ENCODE measurements at regions not wholly inside any gene's neighbourhood (a gene's known extent, or its start where the extent isn't known, plus 50 kb on each side); places are given as distances from the start of the nearest gene placed in this dataset.

GRCh38 chr5:158553195-158553961 is 546.3 kb downstream of the EBF1 start:
- DNase-seq (ENCODE audit: low read depth), result no peak

- DNase-seq (ENCODE audit: low read depth), result no peak
Observed at GRCh38 chr5:158552241-158552640, 547.5 kb downstream of the EBF1 start.

- no peak for DNase-seq (ENCODE audit: low read depth)
Observed at GRCh38 chr5:158549311-158549710, 550.4 kb downstream of the EBF1 start.

GRCh38 chr5:158546748-158547147 is 553.0 kb downstream of the EBF1 start:
- DNase-seq (ENCODE audit: low read depth), result no peak

- no peak for DNase-seq (ENCODE audit: low read depth)
Observed at GRCh38 chr5:158545949-158546530, 553.7 kb downstream of the EBF1 start.

GRCh38 chr5:158544388-158545339 is 555.1 kb downstream of the EBF1 start:
- no peak for DNase-seq (ENCODE audit: low read depth)

- DNase-seq (ENCODE audit: low read depth), result peak; percentile 47
Observed at GRCh38 chr5:158543539-158544387, 556.0 kb downstream of the EBF1 start.

GRCh38 chr5:158541536-158542297 is 558.0 kb downstream of the EBF1 start:
- no peak for DNase-seq (ENCODE audit: low read depth)

GRCh38 chr5:158538506-158539074 is 561.1 kb downstream of the EBF1 start:
- DNase-seq (ENCODE audit: low read depth), result no peak

GRCh38 chr5:158537366-158537765 is 562.4 kb downstream of the EBF1 start:
- DNase-seq (ENCODE audit: low read depth), result no peak

- no peak for DNase-seq (ENCODE audit: low read depth)
Observed at GRCh38 chr5:158534203-158534602, 565.5 kb downstream of the EBF1 start.

GRCh38 chr5:158532739-158533138 is 567.0 kb downstream of the EBF1 start:
- DNase-seq (ENCODE audit: low read depth), result no peak

GRCh38 chr5:158531860-158532259 is 567.9 kb downstream of the EBF1 start:
- no peak for DNase-seq (ENCODE audit: low read depth)

GRCh38 chr5:158530115-158530514 is 569.6 kb downstream of the EBF1 start:
- DNase-seq (ENCODE audit: low read depth), result no peak

GRCh38 chr5:158529454-158529853 is 570.3 kb downstream of the EBF1 start:
- no peak for DNase-seq (ENCODE audit: low read depth)

- no peak for DNase-seq (ENCODE audit: low read depth)
Observed at GRCh38 chr5:158525663-158526062, 574.1 kb downstream of the EBF1 start.

GRCh38 chr5:158524070-158524469 is 575.6 kb downstream of the EBF1 start:
- no peak for DNase-seq (ENCODE audit: low read depth)

GRCh38 chr5:158522776-158523175 is 576.9 kb downstream of the EBF1 start:
- no peak for DNase-seq (ENCODE audit: low read depth)

GRCh38 chr5:158521995-158522394 is 577.7 kb downstream of the EBF1 start:
- no peak for DNase-seq (ENCODE audit: low read depth)

- no peak for DNase-seq (ENCODE audit: low read depth)
Observed at GRCh38 chr5:158519433-158520021, 580.2 kb downstream of the EBF1 start.
